ENCODE measurements at regions not wholly inside any gene's neighbourhood (a gene's known extent, or its start where the extent isn't known, plus 50 kb on each side); places are given as distances from the start of the nearest gene placed in this dataset.

GRCh38 chr1:58391056-58391455 lies 155.5 kb downstream of the OMA1 start:
- DNase-seq = no peak
- no peaks in the 10 kb centered on the region for H3K4me1 ChIP-seq (ENCODE audit: insufficient read depth, low read length)
- H4K20me1 ChIP-seq (ENCODE audit: insufficient read depth, low read length) = no peaks in the 10 kb centered on the region
- no peaks in the 10 kb centered on the region for H3K36me3 ChIP-seq (ENCODE audit: insufficient read depth, low read length)
- H3K4me3 ChIP-seq (ENCODE audit: low read depth in 1 of 2, low read length in 2 of 2) = no peak overlapping the region
- no peak overlapping the region for H2AFZ ChIP-seq (ENCODE audit: low read depth, low read length)
- H3K9me3 ChIP-seq (ENCODE audit: insufficient read depth, low read length, severe bottlenecking) = no peaks in the 10 kb centered on the region
- TF ChIP-seq, protein P1, sequence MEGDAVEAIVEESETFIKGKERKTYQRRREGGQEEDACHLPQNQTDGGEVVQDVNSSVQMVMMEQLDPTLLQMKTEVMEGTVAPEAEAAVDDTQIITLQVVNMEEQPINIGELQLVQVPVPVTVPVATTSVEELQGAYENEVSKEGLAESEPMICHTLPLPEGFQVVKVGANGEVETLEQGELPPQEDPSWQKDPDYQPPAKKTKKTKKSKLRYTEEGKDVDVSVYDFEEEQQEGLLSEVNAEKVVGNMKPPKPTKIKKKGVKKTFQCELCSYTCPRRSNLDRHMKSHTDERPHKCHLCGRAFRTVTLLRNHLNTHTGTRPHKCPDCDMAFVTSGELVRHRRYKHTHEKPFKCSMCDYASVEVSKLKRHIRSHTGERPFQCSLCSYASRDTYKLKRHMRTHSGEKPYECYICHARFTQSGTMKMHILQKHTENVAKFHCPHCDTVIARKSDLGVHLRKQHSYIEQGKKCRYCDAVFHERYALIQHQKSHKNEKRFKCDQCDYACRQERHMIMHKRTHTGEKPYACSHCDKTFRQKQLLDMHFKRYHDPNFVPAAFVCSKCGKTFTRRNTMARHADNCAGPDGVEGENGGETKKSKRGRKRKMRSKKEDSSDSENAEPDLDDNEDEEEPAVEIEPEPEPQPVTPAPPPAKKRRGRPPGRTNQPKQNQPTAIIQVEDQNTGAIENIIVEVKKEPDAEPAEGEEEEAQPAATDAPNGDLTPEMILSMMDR (IDR thresholded peaks at IDR 0.05; ENCODE audit: borderline replicate concordance, extremely low read depth, low read length, poor library complexity, severe bottlenecking) = no peak
- TF ChIP-seq EZH2 (IDR thresholded peaks at IDR 0.05; ENCODE audit: borderline replicate concordance, low read depth, low read length, severe bottlenecking) = no peak
- no peak overlapping the region for H3K27ac ChIP-seq (ENCODE audit: low read length)
- H3K9ac ChIP-seq (ENCODE audit: low read depth, low read length) = no peak overlapping the region
- H3K27me3 ChIP-seq (ENCODE audit: insufficient read depth, low read length, poor library complexity) = no peaks in the 10 kb centered on the region
- H3K79me2 ChIP-seq (ENCODE audit: insufficient read depth, low read length) = no peaks in the 10 kb centered on the region
- ATAC-seq (ENCODE audit: insufficient read depth, low read depth) = no peak
- H3K4me2 ChIP-seq (ENCODE audit: insufficient read depth, low read length) = no peak overlapping the region

- no peaks in the 10 kb centered on the region for H3K36me3 ChIP-seq (ENCODE audit: insufficient read depth, low read length)
- ATAC-seq (ENCODE audit: insufficient read depth, low read depth) (no peak), DNase-seq (no peak)
- H4K20me1 ChIP-seq (ENCODE audit: insufficient read depth, low read length) = no peaks in the 10 kb centered on the region
- H3K4me3 ChIP-seq (ENCODE audit: low read depth in 1 of 2, low read length in 2 of 2) = no peak overlapping the region
- H3K79me2 ChIP-seq (ENCODE audit: insufficient read depth, low read length) = no peaks in the 10 kb centered on the region
- H2AFZ ChIP-seq (ENCODE audit: low read depth, low read length) = no peak overlapping the region
- H3K9ac ChIP-seq (ENCODE audit: low read depth, low read length) = no peak overlapping the region
- TF ChIP-seq, protein P1 (IDR thresholded peaks at IDR 0.05; ENCODE audit: borderline replicate concordance, extremely low read depth, low read length, poor library complexity, severe bottlenecking) = no peak
- no peak for TF ChIP-seq EZH2 (IDR thresholded peaks at IDR 0.05; ENCODE audit: borderline replicate concordance, low read depth, low read length, severe bottlenecking)
- H3K9me3 ChIP-seq (ENCODE audit: insufficient read depth, low read length, severe bottlenecking) = no peaks in the 10 kb centered on the region
- no peaks in the 10 kb centered on the region for H3K4me1 ChIP-seq (ENCODE audit: insufficient read depth, low read length)
- no peak overlapping the region for H3K27ac ChIP-seq (ENCODE audit: low read length)
- H3K27me3 ChIP-seq (ENCODE audit: insufficient read depth, low read length, poor library complexity) = no peaks in the 10 kb centered on the region
- H3K4me2 ChIP-seq (ENCODE audit: insufficient read depth, low read length) = no peak overlapping the region
Measured at GRCh38 chr1:58390091-58390490, 156.4 kb downstream of the OMA1 start.

DNA sequence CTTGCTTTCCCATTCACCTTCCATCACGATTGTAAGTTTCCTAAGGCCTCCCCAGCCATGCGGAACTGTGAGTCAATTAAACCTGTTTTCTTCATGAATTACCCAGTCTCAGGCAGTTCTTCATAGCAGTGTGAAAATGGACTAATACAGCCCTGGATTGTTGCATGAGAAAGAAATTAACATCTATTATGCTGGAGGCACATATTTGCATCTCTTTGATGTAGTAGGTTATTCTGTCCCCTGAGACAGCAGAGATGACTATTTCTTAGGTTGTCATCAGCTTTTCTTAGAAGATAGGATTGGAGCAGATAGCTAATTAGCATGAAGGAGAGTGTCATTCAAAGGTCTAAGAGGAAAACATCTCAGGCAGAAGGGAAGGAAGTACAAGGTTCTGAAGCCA lies 166.2 kb downstream of the OMA1 start:
- DNase-seq = no peak

More for the DNA sequence above, 166.2 kb downstream of the OMA1 start:
- Histone ChIP-seq H4K20me1 (ENCODE audit: insufficient read depth, low read length) (no peaks in the 10 kb centered on the region), H3K4me1 (ENCODE audit: insufficient read depth, low read length) (no peaks in the 10 kb centered on the region), H3K4me2 (ENCODE audit: insufficient read depth, low read length) (no peak overlapping the region), H3K4me3 (ENCODE audit: low read depth in 1 of 2, low read length in 2 of 2) (no peak overlapping the region), H3K9me3 (ENCODE audit: insufficient read depth, low read length, severe bottlenecking) (no peaks in the 10 kb centered on the region), H3K36me3 (ENCODE audit: insufficient read depth, low read length) (no peaks in the 10 kb centered on the region), H2AFZ (ENCODE audit: low read depth, low read length) (no peak overlapping the region), H3K27me3 (ENCODE audit: insufficient read depth, low read length, poor library complexity) (no peaks in the 10 kb centered on the region), H3K79me2 (ENCODE audit: insufficient read depth, low read length) (no peaks in the 10 kb centered on the region), H3K9ac (ENCODE audit: low read depth, low read length) (no peak overlapping the region), H3K27ac (ENCODE audit: low read length) (no peak overlapping the region)
- no peak for ATAC-seq (ENCODE audit: insufficient read depth, low read depth)
- TF ChIP-seq, protein P1 (IDR thresholded peaks at IDR 0.05; ENCODE audit: borderline replicate concordance, extremely low read depth, low read length, poor library complexity, severe bottlenecking) = no peak
- no peak for TF ChIP-seq EZH2 (IDR thresholded peaks at IDR 0.05; ENCODE audit: borderline replicate concordance, low read depth, low read length, severe bottlenecking)

All from DND-41 (cell line).